ENCODE measurements at regions not wholly inside any gene's neighbourhood (a gene's known extent, or its start where the extent isn't known, plus 50 kb on each side); places are given as distances from the start of the nearest gene placed in this dataset.
"Not testable (repeated sequence)": the region's sequence is repeated elsewhere in the genome, so short reads cannot be mapped to it uniquely, and the experiment has no call there.

DNA sequence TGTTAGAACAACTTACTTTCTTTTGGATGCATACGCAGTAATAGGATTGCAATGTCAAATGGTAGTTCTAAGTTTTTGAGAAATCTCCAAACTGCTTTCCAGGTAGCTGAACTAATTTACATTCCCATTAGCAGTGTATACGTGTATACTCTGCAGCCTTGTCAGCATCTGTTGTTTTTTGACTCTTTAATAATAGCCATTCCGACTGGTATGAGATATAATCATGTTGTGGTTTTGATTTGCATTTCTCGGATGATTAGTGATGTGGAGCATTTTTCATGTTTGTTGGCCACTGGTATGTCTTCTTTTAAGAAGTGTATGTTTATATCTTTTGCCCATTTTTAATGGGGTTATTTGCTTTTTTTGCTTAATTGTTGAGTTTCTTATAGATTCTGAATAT, 76.9 kb upstream of the HNRNPA1L2 start:
- DNase-seq = not testable (repeated sequence)

DNA sequence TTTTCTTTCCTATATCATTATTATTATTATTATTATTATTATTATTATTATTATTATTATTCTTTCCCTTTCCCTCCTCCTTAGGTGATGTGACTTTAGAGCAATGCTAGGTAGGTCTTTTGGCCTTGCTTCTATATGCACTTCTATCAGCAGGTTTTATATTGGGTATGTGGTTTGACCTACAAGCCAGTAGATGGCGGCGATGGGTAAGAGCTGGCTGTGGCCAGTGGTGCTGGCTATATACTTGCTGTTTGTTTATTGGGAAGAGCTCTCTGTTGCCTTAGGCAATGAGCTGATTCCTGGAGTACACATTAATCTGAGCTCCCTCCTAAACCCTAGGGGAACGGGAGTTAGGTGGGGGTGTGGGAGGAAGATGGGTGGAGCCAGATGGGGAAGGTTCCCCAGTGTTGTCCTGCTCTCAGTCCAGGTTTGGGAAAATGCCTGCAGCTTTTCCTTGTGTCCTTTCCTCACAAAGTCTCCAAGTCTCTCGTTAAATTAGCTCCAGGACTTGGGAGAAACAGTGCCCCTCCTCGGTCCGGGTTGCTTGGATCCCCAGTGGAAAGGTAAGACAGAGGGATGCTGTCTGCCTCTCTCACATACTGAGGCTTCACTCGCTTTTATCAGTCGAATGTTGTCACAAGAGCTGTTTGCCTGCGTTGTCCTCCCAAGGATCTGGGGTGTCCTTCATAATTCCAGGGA, 72.2 kb upstream of the HNRNPA1L2 start:
- peak; percentile 41 for DNase-seq

DNA sequence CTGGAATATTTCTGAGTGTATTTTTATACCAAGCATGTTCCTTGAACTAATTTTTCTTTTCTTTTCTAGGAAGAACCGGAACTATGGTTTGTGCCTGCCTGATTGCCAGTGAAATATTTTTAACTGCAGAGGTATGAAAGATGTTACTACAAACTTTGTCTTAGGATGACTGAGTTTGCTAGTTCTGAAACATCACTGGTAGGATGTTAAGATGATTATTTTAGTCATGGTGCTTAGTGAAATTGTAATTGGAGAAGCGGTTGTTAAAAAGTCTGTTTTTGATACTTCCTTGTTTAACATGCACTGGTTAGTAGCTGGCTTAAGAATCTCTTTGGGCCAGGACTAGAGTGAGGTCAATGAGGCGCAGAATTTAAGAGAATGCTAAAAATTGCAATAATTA, 71.1 kb upstream of the HNRNPA1L2 start:
- DNase-seq = not testable (repeated sequence)

DNA sequence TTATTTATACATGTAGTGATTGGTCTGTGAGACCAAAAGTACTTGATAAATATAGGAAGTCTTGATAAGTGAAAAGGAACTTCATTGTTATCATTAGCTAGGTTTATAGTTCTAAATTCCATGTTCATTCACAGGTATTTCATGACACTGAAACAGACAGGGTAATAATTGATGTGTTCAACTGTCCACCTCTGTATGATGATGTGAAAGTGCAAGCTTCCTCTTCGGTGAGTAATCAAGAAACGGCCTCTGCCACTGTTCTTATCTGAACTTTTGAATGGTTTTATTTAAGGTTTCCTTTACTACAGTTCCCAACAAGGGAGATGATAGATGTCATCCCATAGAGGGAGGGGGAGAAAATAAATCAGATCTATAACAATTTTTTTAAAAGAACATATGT, 59.3 kb upstream of the HNRNPA1L2 start:
- not testable (repeated sequence) for DNase-seq

Measured in NCI-H345 (cell line).